ENCODE measurements at regions not wholly inside any gene's neighbourhood (a gene's known extent, or its start where the extent isn't known, plus 50 kb on each side); places are given as distances from the start of the nearest gene placed in this dataset.

DNA sequence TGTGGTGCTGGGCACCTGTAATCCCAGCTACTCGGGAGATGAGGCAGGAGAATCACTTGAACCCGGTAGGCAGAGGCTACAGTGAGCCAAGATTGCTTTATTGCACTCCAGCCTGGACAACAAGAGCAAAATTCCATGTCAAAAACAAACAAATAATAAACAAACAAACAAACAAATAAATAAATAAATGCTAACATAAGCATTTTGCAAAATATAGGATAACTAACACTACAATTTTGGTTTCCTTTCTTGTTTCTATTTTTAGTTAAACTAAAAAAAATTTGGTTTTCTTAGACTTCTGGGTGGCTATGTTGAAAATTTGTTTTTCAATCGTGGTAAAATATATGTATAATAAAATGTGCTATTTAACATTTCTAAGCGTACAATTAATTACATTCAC, 115.0 kb upstream of the ZNF516 start:
- ChIA-PET CTCF (ENCODE audit: unreplicated experiment) (no interaction called here), POLR2A (no interaction called here)
- Histone ChIP-seq H3K4me2 (ENCODE audit: low read length) (no peak overlapping the region), H2AFZ (ENCODE audit: low read length) (no peak overlapping the region), H3K9me2 (ENCODE audit: insufficient read depth, low read length) (no peaks in the 10 kb centered on the region), H4K20me1 (ENCODE audit: insufficient read depth, low read length) (no peaks in the 10 kb centered on the region), H3K27ac (ENCODE audit: low read depth, low read length, poor library complexity, severe bottlenecking) (no peak overlapping the region), H3K36me3 (ENCODE audit: insufficient read depth, low read length) (no peaks in the 10 kb centered on the region), H3K4me1 (ENCODE audit: insufficient read depth, low read length, poor library complexity, severe bottlenecking) (no peaks in the 10 kb centered on the region), H3K4me3 (ENCODE audit: low read depth, low read length, poor library complexity, severe bottlenecking) (no peak overlapping the region), H3K79me2 (ENCODE audit: insufficient read depth, low read depth, low read length) (no peaks in the 10 kb centered on the region), H3K9me3 (ENCODE audit: low read length) (no peaks in the 10 kb centered on the region)
- DNase-seq (ENCODE audit: low spot score): no peak
- intact Hi-C loops (cut with micrococcal nuclease; ENCODE audit: unreplicated experiment): no loop called here
- no peak for TF ChIP-seq EZH2phosphoT487 (IDR thresholded peaks at IDR 0.05; ENCODE audit: borderline replicate concordance, low read depth, low read length)
- TF ChIP-seq, protein P1, sequence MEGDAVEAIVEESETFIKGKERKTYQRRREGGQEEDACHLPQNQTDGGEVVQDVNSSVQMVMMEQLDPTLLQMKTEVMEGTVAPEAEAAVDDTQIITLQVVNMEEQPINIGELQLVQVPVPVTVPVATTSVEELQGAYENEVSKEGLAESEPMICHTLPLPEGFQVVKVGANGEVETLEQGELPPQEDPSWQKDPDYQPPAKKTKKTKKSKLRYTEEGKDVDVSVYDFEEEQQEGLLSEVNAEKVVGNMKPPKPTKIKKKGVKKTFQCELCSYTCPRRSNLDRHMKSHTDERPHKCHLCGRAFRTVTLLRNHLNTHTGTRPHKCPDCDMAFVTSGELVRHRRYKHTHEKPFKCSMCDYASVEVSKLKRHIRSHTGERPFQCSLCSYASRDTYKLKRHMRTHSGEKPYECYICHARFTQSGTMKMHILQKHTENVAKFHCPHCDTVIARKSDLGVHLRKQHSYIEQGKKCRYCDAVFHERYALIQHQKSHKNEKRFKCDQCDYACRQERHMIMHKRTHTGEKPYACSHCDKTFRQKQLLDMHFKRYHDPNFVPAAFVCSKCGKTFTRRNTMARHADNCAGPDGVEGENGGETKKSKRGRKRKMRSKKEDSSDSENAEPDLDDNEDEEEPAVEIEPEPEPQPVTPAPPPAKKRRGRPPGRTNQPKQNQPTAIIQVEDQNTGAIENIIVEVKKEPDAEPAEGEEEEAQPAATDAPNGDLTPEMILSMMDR (conservative IDR thresholded peaks at IDR 0.05; ENCODE audit: low read length): no peak
- no TSS peak for BruUV-seq (replicated peaks)

DNA sequence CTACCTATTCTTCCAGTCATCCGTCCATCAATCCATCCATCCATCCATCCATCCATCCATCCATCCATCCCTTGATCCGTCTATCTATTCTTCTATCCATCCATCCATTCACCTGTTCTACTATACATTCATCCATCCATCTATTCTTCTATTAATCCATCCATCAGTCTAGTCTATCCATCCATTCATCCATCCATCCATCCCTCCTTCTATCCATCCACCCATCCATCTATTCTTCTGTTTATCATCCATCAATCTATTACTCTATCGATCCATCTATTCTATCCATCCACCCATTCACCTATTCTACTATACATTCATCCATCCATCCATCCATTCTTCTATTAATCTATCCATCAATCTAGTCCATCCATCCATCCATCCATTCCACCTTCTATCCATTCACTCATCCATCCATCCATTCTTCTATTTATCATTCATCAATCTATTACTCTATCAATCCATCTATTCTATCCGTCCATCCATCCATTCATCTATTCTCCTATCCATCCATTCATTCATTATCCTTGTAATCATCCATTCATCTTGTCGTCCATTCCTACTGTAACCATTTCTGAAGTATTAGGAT, 110.4 kb upstream of the ZNF516 start:
- H3K9me3 ChIP-seq (ENCODE audit: low read length): no peaks in the 10 kb centered on the region
- no peak for DNase-seq (ENCODE audit: low spot score)
- H3K27ac ChIP-seq (ENCODE audit: low read depth, low read length, poor library complexity, severe bottlenecking): no peak overlapping the region
- intact Hi-C loops (cut with micrococcal nuclease; ENCODE audit: unreplicated experiment): no loop called here
- no peak overlapping the region for H3K4me2 ChIP-seq (ENCODE audit: low read length)
- H4K20me1 ChIP-seq (ENCODE audit: insufficient read depth, low read length): no peaks in the 10 kb centered on the region
- TF ChIP-seq, protein P1 (conservative IDR thresholded peaks at IDR 0.05; ENCODE audit: low read length): no peak
- no peak for TF ChIP-seq EZH2phosphoT487 (IDR thresholded peaks at IDR 0.05; ENCODE audit: borderline replicate concordance, low read depth, low read length)
- H3K4me3 ChIP-seq (ENCODE audit: low read depth, low read length, poor library complexity, severe bottlenecking): no peak overlapping the region
- no peaks in the 10 kb centered on the region for H3K79me2 ChIP-seq (ENCODE audit: insufficient read depth, low read depth, low read length)
- CTCF ChIA-PET (ENCODE audit: unreplicated experiment): no interaction called here
- H2AFZ ChIP-seq (ENCODE audit: low read length): no peak overlapping the region
- POLR2A ChIA-PET: no interaction called here
- no peaks in the 10 kb centered on the region for H3K4me1 ChIP-seq (ENCODE audit: insufficient read depth, low read length, poor library complexity, severe bottlenecking)
- H3K36me3 ChIP-seq (ENCODE audit: insufficient read depth, low read length): no peaks in the 10 kb centered on the region
- no peaks in the 10 kb centered on the region for H3K9me2 ChIP-seq (ENCODE audit: insufficient read depth, low read length)
- no TSS peak for BruUV-seq (replicated peaks)

DNA sequence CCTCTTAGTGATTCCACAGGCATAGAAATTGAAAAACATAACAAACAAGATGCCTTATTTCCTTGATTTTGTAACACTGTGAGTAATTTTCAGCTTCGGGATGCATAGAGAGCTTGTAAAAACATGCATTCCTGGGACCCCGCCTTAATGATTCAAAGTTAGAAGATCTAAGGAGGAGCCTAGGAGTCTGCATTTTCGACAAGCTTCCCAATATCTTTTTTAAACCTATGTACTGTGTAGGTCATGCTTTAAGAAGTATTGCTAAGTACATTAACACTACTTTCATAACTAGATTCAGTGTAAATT, 109.8 kb upstream of the ZNF516 start:
- Histone ChIP-seq H3K27ac (ENCODE audit: low read depth, low read length, poor library complexity, severe bottlenecking) (no peak overlapping the region), H4K20me1 (ENCODE audit: insufficient read depth, low read length) (no peaks in the 10 kb centered on the region), H3K36me3 (ENCODE audit: insufficient read depth, low read length) (no peaks in the 10 kb centered on the region), H3K4me1 (ENCODE audit: insufficient read depth, low read length, poor library complexity, severe bottlenecking) (no peaks in the 10 kb centered on the region), H3K9me3 (ENCODE audit: low read length) (no peaks in the 10 kb centered on the region), H3K4me2 (ENCODE audit: low read length) (no peak overlapping the region), H2AFZ (ENCODE audit: low read length) (no peak overlapping the region), H3K9me2 (ENCODE audit: insufficient read depth, low read length) (no peaks in the 10 kb centered on the region), H3K4me3 (ENCODE audit: low read depth, low read length, poor library complexity, severe bottlenecking) (no peak overlapping the region), H3K79me2 (ENCODE audit: insufficient read depth, low read depth, low read length) (no peaks in the 10 kb centered on the region)
- ChIA-PET CTCF (ENCODE audit: unreplicated experiment) (no interaction called here), POLR2A (no interaction called here)
- intact Hi-C loops (cut with micrococcal nuclease; ENCODE audit: unreplicated experiment): no loop called here
- DNase-seq (ENCODE audit: low spot score): no peak
- no TSS peak for BruUV-seq (replicated peaks)
- TF ChIP-seq EZH2phosphoT487 (IDR thresholded peaks at IDR 0.05; ENCODE audit: borderline replicate concordance, low read depth, low read length): no peak
- TF ChIP-seq, protein P1 (conservative IDR thresholded peaks at IDR 0.05; ENCODE audit: low read length): no peak

Measured in OCI-LY7 (cell line).